Suprapubic skin (tissue), 3 donors: ENCODE measurements at regions not wholly inside any gene's neighbourhood (a gene's known extent, or its start where the extent isn't known, plus 50 kb on each side); places are given as distances from the start of the nearest gene placed in this dataset.

Source experiments
- EP300 ChIP-seq: sonication (generic); formaldehyde crosslinking; IDR thresholded peaks from one replicate; pipeline ENCODE4 v1.6.1; 2017; ENCODE audit warnings: antibody characterized with exemption
- POLR2A ChIP-seq, 2 donors: fragments of 450-650 bp; IDR thresholded peaks; one replicate each; pipeline ENCODE4 v1.6.1; 2017; ENCODE audit warnings: antibody characterized with exemption in 2 of 2, mild to moderate bottlenecking in 2 of 2, moderate library complexity in 2 of 2
- TF ChIP-seq, protein P1 (sequence below), 2 donors: fragments of 200-600 bp in 1 of 2; fragments of 450-650 bp in 1 of 2; sonication (generic) in 1 of 2; IDR thresholded peaks; one replicate each; pipeline ENCODE4 v1.5.1; 2016 to 2019; ENCODE audit warnings: antibody characterized with exemption in 2 of 2, mild to moderate bottlenecking in 1 of 2, moderate library complexity in 1 of 2

DNA sequence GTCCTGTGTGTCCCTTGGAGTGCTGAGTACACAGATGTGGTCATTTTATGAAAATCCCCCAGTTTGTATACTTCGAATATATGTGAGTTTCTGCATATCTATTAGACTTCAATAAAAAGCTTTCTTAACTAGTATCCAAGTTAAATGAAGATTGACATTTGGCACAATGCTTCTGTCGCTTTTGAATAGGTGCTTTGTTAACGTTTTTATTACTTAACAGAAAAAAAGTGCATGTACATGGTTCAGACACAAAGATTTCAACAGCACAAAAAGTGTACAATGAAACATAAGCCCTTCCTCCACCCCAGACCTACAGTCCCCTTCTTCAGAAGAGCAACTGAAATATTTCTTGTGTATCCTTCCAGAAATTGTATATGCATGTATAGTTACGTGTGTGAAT is 427.4 kb upstream of the PROK2 start:
- TF ChIP-seq EP300 (no peak), POLR2A (IDR thresholded peaks at IDR 0.05) (no peak)
- TF ChIP-seq, protein P1, sequence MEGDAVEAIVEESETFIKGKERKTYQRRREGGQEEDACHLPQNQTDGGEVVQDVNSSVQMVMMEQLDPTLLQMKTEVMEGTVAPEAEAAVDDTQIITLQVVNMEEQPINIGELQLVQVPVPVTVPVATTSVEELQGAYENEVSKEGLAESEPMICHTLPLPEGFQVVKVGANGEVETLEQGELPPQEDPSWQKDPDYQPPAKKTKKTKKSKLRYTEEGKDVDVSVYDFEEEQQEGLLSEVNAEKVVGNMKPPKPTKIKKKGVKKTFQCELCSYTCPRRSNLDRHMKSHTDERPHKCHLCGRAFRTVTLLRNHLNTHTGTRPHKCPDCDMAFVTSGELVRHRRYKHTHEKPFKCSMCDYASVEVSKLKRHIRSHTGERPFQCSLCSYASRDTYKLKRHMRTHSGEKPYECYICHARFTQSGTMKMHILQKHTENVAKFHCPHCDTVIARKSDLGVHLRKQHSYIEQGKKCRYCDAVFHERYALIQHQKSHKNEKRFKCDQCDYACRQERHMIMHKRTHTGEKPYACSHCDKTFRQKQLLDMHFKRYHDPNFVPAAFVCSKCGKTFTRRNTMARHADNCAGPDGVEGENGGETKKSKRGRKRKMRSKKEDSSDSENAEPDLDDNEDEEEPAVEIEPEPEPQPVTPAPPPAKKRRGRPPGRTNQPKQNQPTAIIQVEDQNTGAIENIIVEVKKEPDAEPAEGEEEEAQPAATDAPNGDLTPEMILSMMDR (IDR thresholded peaks at IDR 0.05), result no peak
